PC-3 (cell line): ENCODE measurements at regions not wholly inside any gene's neighbourhood (a gene's known extent, or its start where the extent isn't known, plus 50 kb on each side); places are given as distances from the start of the nearest gene placed in this dataset.

Source experiments
- ATAC-seq: fragments of 200-7000 bp; cut with Tn5 transposase; 2 replicates; pipeline ENCODE4 v1.9.1; 2020; ENCODE audit warnings: mild to moderate bottlenecking, moderate library complexity
- BruUV-seq: library from RNA; stranded (reverse); fragments of 400-500 nt; replicated peaks from 2 replicates; lab custom pipeline; 2021; lab: Mats Ljungman, UMichigan
- CTCF ChIA-PET: fragments of 300-600 bp; sonication (Branson Sonifier 250); formaldehyde crosslinking; loops from one replicate; lab custom pipeline; 2022; ENCODE audit warnings: antibody characterized with exemption; lab: Charles Lee
- POLR2A ChIA-PET: fragments of 300-600 bp; sonication (Branson Sonifier 250); formaldehyde crosslinking; loops from one replicate; lab custom pipeline; 2022; ENCODE audit warnings: antibody characterized with exemption; ENCODE audit not compliant: unreplicated experiment; lab: Charles Lee
- DNase-seq: peaks from one replicate; pipeline ENCODE4 v3.0.0-alpha.2; 2015
- H2AFZ ChIP-seq: fragments of 300-600 bp; sonication (generic); 2 replicates; pipeline ENCODE4 v1.6.0; 2016; ENCODE audit warnings: antibody characterized with exemption, low read length
- H3F3A ChIP-seq: fragments of 300-600 bp; sonication (generic); one replicate; pipeline ENCODE4 v1.6.0; 2017; ENCODE audit warnings: antibody characterized with exemption, low read length, control low read depth, mild to moderate bottlenecking; ENCODE audit not compliant: unreplicated experiment
- H3K27ac ChIP-seq: fragments of 300-600 bp; sonication (generic); 2 replicates; pipeline ENCODE4 v1.5.1; 2016; ENCODE audit warnings: mild to moderate bottlenecking, low read length
- H3K27me3 ChIP-seq: fragments of 300-600 bp; sonication (generic); 2 replicates; pipeline ENCODE4 v1.6.1; 2016; ENCODE audit warnings: low read length, mixed read lengths
- H3K36me3 ChIP-seq: fragments of 300-600 bp; sonication (generic); 2 replicates; pipeline ENCODE4 v1.6.1; 2016; ENCODE audit warnings: low read depth, mixed run types, low read length, mixed read lengths
- H3K4me1 ChIP-seq: fragments of 300-600 bp; sonication (generic); 2 replicates; pipeline ENCODE4 v1.5.1; 2016; ENCODE audit warnings: low read length; ENCODE audit not compliant: insufficient read depth
- H3K4me2 ChIP-seq: fragments of 300-600 bp; sonication (generic); 2 replicates; pipeline ENCODE4 v1.6.0; 2016; ENCODE audit warnings: low read length
- H3K4me3 ChIP-seq: fragments of 300-600 bp; sonication (generic); 2 replicates; pipeline ENCODE4 v1.5.1; 2016; ENCODE audit warnings: mild to moderate bottlenecking, low read length, mixed read lengths
- H3K79me2 ChIP-seq: fragments of 300-600 bp; sonication (generic); 2 replicates; pipeline ENCODE4 v1.6.1; 2017; ENCODE audit warnings: low read length, mixed read lengths
- H3K9ac ChIP-seq: fragments of 300-600 bp; sonication (generic); 2 replicates; pipeline ENCODE4 v1.6.0; 2016; ENCODE audit warnings: mild to moderate bottlenecking, low read length
- H3K9me2 ChIP-seq: fragments of 300-600 bp; sonication (generic); replicated peaks from 2 replicates; pipeline ENCODE4 v1.6.1; 2016; ENCODE audit warnings: mixed run types, low read length, mixed read lengths
- H3K9me3 ChIP-seq: fragments of 300-600 bp; sonication (generic); 2 replicates; pipeline ENCODE4 v1.6.1; 2016; ENCODE audit warnings: low read length, mixed read lengths
- H4K20me1 ChIP-seq: fragments of 300-600 bp; sonication (generic); 2 replicates; pipeline ENCODE4 v1.6.1; 2016; ENCODE audit warnings: low read length, mixed read lengths
- EZH2 ChIP-seq: fragments of 300-600 bp; sonication (generic); IDR thresholded peaks from one replicate; pipeline ENCODE4 v1.6.1; 2017; ENCODE audit warnings: antibody characterized with exemption, mild to moderate bottlenecking, low read length; ENCODE audit not compliant: unreplicated experiment
- EZH2phosphoT487 ChIP-seq: fragments of 300-600 bp; sonication (generic); IDR thresholded peaks from 2 replicates; pipeline ENCODE4 v1.6.1; 2018; ENCODE audit warnings: mild to moderate bottlenecking, antibody characterized with exemption, low read length, borderline replicate concordance
- intact Hi-C: fragments of 100-400 bp; cut with micrococcal nuclease; formaldehyde crosslinking; loops from 2 replicates; pipeline ENCODE4 v1.9.0; 2023
- TF ChIP-seq, protein P1 (sequence below): fragments of 300-600 bp; sonication (generic); conservative IDR thresholded peaks from 2 replicates; pipeline ENCODE4 v1.5.1; 2017; ENCODE audit warnings: antibody characterized with exemption, low read depth, mild to moderate bottlenecking, low read length

- peaks cover 52% of the 10 kb centered on the region for H3K27me3 ChIP-seq
- H3K36me3 ChIP-seq = no peaks in the 10 kb centered on the region
- POLR2A ChIA-PET = no interaction called here
- H3K9ac ChIP-seq = no peak overlapping the region
- ATAC-seq = no peak
- no peak for TF ChIP-seq EZH2phosphoT487
- TF ChIP-seq, protein P1, sequence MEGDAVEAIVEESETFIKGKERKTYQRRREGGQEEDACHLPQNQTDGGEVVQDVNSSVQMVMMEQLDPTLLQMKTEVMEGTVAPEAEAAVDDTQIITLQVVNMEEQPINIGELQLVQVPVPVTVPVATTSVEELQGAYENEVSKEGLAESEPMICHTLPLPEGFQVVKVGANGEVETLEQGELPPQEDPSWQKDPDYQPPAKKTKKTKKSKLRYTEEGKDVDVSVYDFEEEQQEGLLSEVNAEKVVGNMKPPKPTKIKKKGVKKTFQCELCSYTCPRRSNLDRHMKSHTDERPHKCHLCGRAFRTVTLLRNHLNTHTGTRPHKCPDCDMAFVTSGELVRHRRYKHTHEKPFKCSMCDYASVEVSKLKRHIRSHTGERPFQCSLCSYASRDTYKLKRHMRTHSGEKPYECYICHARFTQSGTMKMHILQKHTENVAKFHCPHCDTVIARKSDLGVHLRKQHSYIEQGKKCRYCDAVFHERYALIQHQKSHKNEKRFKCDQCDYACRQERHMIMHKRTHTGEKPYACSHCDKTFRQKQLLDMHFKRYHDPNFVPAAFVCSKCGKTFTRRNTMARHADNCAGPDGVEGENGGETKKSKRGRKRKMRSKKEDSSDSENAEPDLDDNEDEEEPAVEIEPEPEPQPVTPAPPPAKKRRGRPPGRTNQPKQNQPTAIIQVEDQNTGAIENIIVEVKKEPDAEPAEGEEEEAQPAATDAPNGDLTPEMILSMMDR = no peak
- no peaks in the 10 kb centered on the region for H3K9me3 ChIP-seq
- CTCF ChIA-PET = no interaction called here
- H2AFZ ChIP-seq = no peak overlapping the region
- BruUV-seq = no TSS peak
- H3K79me2 ChIP-seq = no peaks in the 10 kb centered on the region
- H3K4me3 ChIP-seq = no peak overlapping the region
- no peaks in the 10 kb centered on the region for H3K4me1 ChIP-seq
- H4K20me1 ChIP-seq = no peaks in the 10 kb centered on the region
- no peak overlapping the region for H3K4me2 ChIP-seq
- no peaks in the 10 kb centered on the region for H3F3A ChIP-seq
- H3K9me2 ChIP-seq = no peaks in the 10 kb centered on the region
- DNase-seq = no peak
- H3K27ac ChIP-seq = no peak overlapping the region
- intact Hi-C loops = no loop called here
Observed at GRCh38 chr13:99871249-99871898, 100.2 kb downstream of the ZIC5 start.

DNA sequence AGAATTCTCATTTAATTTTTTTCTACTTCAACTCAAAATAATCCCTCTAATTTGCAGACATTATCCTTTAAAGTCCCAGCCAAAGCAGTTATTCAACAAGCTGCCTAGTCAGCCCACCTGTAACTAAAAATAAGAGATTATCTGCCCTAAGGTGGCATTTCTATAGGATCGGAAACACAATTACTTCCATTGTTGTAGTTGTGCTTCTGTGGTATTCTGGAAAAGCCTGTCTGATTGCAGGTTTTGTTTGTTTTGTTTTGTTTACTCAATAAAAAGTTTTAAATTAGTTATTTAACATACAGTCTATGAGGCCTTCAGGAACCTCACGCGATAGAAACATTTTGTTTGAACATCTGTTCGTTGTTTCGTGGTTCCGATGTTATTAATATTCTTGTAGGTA is 101.0 kb downstream of the ZIC5 start:
- intact Hi-C loops = no loop called here
- Histone ChIP-seq H3K27ac (no peak overlapping the region), H3K9ac (no peak overlapping the region), H3K4me2 (no peak overlapping the region), H3K27me3 (peaks cover 49% of the 10 kb centered on the region), H3K9me2 (no peaks in the 10 kb centered on the region), H3K9me3 (no peaks in the 10 kb centered on the region), H3K4me3 (no peak overlapping the region), H3K4me1 (no peaks in the 10 kb centered on the region), H3K79me2 (no peaks in the 10 kb centered on the region), H2AFZ (no peak overlapping the region), H4K20me1 (no peaks in the 10 kb centered on the region), H3F3A (no peaks in the 10 kb centered on the region), H3K36me3 (no peaks in the 10 kb centered on the region)
- no peak for TF ChIP-seq EZH2phosphoT487
- TF ChIP-seq, protein P1 = no peak
- no peak for TF ChIP-seq EZH2
- BruUV-seq = no TSS peak
- no peak for ATAC-seq
- ChIA-PET POLR2A (no interaction called here), CTCF (no interaction called here)
- DNase-seq = no peak

DNA sequence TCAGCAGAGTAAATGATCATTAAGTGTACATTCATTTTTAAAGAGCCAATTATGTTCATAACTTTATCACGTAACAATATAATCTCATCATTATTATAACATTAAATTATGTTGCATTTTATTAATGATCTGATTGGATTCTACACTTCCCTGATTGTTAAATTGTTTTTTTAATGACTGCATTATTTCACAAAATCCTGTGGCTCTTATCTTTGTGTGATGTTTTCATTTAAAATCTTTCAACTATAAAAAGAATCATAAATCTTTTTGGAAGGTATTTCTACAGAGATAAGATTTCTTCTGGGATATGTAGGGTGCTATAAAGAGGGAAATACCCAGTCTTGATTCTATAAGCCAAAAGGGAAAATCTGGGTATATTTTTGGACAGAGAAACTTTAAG is 101.7 kb downstream of the ZIC5 start:
- no TSS peak for BruUV-seq
- Histone ChIP-seq H3K4me1 (no peaks in the 10 kb centered on the region), H3K9me2 (no peaks in the 10 kb centered on the region), H2AFZ (no peak overlapping the region), H3K79me2 (no peaks in the 10 kb centered on the region), H3K9ac (no peak overlapping the region), H3K27me3 (peaks cover 47% of the 10 kb centered on the region), H4K20me1 (no peaks in the 10 kb centered on the region), H3K27ac (no peak overlapping the region), H3K36me3 (no peaks in the 10 kb centered on the region), H3K4me3 (no peak overlapping the region), H3K9me3 (no peaks in the 10 kb centered on the region), H3F3A (no peaks in the 10 kb centered on the region), H3K4me2 (no peak overlapping the region)
- intact Hi-C loops = no loop called here
- ATAC-seq (no peak), DNase-seq (no peak)
- ChIA-PET CTCF (no interaction called here), POLR2A (no interaction called here)
- no peak for TF ChIP-seq EZH2
- no peak for TF ChIP-seq EZH2phosphoT487
- TF ChIP-seq, protein P1 = no peak
